ENCODE measurements at regions not wholly inside any gene's neighbourhood (a gene's known extent, or its start where the extent isn't known, plus 50 kb on each side); places are given as distances from the start of the nearest gene placed in this dataset.

DNA sequence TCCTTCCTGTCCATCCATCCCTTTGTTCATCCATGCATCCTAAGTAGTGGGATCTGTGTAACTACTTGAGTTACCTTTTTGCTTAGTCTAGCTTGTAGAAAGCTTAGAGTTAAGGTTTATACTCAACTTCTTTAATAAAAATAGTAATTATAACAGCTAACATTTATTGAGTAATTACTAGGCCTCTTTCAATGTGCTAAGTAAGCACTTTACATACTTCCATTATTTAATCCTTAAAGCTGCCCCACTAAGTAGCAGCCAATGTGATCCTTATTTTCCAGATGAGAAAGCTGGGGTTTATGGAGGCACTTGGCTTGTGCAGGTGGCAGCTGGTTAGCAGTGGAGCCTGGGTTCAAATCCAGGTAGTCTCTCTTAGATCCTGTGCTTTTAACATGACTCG is 182.9 kb downstream of the FGF9 start:
- H3K9me2 ChIP-seq (ENCODE audit: insufficient read depth): no peaks in the 10 kb centered on the region
- ATAC-seq: no peak
- H3K79me2 ChIP-seq (replicated peaks; ENCODE audit: insufficient read depth): no peaks in the 10 kb centered on the region
- no peak overlapping the region for H3K27ac ChIP-seq (ENCODE audit: low read depth)
- TF ChIP-seq EZH2 (IDR thresholded peaks at IDR 0.05; ENCODE audit: low read depth, unreplicated experiment): no peak
- TF ChIP-seq, protein P1, sequence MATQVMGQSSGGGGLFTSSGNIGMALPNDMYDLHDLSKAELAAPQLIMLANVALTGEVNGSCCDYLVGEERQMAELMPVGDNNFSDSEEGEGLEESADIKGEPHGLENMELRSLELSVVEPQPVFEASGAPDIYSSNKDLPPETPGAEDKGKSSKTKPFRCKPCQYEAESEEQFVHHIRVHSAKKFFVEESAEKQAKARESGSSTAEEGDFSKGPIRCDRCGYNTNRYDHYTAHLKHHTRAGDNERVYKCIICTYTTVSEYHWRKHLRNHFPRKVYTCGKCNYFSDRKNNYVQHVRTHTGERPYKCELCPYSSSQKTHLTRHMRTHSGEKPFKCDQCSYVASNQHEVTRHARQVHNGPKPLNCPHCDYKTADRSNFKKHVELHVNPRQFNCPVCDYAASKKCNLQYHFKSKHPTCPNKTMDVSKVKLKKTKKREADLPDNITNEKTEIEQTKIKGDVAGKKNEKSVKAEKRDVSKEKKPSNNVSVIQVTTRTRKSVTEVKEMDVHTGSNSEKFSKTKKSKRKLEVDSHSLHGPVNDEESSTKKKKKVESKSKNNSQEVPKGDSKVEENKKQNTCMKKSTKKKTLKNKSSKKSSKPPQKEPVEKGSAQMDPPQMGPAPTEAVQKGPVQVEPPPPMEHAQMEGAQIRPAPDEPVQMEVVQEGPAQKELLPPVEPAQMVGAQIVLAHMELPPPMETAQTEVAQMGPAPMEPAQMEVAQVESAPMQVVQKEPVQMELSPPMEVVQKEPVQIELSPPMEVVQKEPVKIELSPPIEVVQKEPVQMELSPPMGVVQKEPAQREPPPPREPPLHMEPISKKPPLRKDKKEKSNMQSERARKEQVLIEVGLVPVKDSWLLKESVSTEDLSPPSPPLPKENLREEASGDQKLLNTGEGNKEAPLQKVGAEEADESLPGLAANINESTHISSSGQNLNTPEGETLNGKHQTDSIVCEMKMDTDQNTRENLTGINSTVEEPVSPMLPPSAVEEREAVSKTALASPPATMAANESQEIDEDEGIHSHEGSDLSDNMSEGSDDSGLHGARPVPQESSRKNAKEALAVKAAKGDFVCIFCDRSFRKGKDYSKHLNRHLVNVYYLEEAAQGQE (IDR thresholded peaks at IDR 0.05; ENCODE audit: unreplicated experiment): no peak
- no peak for TF ChIP-seq NANOG (IDR thresholded peaks at IDR 0.05; ENCODE audit: borderline replicate concordance)
- no peak for TF ChIP-seq ZNF331 (CRISPR knock-in tag; IDR thresholded peaks at IDR 0.05; ENCODE audit: low read depth)
- no peak for TF ChIP-seq ZNF114 (CRISPR knock-in tag; IDR thresholded peaks at IDR 0.05)
- no peak for TF ChIP-seq POLR2AphosphoS5 (IDR thresholded peaks at IDR 0.05; ENCODE audit: low read depth)
- TF ChIP-seq, protein P2, sequence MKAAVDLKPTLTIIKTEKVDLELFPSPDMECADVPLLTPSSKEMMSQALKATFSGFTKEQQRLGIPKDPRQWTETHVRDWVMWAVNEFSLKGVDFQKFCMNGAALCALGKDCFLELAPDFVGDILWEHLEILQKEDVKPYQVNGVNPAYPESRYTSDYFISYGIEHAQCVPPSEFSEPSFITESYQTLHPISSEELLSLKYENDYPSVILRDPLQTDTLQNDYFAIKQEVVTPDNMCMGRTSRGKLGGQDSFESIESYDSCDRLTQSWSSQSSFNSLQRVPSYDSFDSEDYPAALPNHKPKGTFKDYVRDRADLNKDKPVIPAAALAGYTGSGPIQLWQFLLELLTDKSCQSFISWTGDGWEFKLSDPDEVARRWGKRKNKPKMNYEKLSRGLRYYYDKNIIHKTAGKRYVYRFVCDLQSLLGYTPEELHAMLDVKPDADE (IDR thresholded peaks at IDR 0.05): no peak
- TF ChIP-seq, protein P3, sequence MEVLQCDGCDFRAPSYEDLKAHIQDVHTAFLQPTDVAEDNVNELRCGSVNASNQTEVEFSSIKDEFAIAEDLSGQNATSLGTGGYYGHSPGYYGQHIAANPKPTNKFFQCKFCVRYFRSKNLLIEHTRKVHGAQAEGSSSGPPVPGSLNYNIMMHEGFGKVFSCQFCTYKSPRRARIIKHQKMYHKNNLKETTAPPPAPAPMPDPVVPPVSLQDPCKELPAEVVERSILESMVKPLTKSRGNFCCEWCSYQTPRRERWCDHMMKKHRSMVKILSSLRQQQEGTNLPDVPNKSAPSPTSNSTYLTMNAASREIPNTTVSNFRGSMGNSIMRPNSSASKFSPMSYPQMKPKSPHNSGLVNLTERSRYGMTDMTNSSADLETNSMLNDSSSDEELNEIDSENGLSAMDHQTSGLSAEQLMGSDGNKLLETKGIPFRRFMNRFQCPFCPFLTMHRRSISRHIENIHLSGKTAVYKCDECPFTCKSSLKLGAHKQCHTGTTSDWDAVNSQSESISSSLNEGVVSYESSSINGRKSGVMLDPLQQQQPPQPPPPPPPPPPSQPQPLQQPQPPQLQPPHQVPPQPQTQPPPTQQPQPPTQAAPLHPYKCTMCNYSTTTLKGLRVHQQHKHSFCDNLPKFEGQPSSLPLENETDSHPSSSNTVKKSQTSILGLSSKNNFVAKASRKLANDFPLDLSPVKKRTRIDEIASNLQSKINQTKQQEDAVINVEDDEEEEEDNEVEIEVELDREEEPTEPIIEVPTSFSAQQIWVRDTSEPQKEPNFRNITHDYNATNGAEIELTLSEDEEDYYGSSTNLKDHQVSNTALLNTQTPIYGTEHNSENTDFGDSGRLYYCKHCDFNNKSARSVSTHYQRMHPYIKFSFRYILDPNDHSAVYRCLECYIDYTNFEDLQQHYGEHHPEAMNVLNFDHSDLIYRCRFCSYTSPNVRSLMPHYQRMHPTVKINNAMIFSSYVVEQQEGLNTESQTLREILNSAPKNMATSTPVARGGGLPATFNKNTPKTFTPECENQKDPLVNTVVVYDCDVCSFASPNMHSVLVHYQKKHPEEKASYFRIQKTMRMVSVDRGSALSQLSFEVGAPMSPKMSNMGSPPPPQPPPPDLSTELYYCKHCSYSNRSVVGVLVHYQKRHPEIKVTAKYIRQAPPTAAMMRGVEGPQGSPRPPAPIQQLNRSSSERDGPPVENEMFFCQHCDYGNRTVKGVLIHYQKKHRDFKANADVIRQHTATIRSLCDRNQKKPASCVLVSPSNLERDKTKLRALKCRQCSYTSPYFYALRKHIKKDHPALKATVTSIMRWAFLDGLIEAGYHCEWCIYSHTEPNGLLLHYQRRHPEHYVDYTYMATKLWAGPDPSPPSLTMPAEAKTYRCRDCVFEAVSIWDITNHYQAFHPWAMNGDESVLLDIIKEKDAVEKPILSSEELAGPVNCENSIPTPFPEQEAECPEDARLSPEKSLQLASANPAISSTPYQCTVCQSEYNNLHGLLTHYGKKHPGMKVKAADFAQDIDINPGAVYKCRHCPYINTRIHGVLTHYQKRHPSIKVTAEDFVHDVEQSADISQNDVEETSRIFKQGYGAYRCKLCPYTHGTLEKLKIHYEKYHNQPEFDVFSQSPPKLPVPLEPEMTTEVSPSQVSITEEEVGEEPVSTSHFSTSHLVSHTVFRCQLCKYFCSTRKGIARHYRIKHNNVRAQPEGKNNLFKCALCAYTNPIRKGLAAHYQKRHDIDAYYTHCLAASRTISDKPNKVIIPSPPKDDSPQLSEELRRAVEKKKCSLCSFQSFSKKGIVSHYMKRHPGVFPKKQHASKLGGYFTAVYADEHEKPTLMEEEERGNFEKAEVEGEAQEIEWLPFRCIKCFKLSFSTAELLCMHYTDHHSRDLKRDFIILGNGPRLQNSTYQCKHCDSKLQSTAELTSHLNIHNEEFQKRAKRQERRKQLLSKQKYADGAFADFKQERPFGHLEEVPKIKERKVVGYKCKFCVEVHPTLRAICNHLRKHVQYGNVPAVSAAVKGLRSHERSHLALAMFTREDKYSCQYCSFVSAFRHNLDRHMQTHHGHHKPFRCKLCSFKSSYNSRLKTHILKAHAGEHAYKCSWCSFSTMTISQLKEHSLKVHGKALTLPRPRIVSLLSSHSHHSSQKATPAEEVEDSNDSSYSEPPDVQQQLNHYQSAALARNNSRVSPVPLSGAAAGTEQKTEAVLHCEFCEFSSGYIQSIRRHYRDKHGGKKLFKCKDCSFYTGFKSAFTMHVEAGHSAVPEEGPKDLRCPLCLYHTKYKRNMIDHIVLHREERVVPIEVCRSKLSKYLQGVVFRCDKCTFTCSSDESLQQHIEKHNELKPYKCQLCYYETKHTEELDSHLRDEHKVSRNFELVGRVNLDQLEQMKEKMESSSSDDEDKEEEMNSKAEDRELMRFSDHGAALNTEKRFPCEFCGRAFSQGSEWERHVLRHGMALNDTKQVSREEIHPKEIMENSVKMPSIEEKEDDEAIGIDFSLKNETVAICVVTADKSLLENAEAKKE (CRISPR knock-in tag; IDR thresholded peaks at IDR 0.05): no peak
- TF ChIP-seq CREB1 (CRISPR knock-in tag; IDR thresholded peaks at IDR 0.05; ENCODE audit: low read depth): no peak
- TF ChIP-seq EZH2phosphoT487 (IDR thresholded peaks at IDR 0.05; ENCODE audit: unreplicated experiment): no peak
- no peak for TF ChIP-seq JUNB (IDR thresholded peaks at IDR 0.05; ENCODE audit: unreplicated experiment)
- no peak for TF ChIP-seq STAT1 (IDR thresholded peaks at IDR 0.05; ENCODE audit: unreplicated experiment)
- TF ChIP-seq, protein P4, sequence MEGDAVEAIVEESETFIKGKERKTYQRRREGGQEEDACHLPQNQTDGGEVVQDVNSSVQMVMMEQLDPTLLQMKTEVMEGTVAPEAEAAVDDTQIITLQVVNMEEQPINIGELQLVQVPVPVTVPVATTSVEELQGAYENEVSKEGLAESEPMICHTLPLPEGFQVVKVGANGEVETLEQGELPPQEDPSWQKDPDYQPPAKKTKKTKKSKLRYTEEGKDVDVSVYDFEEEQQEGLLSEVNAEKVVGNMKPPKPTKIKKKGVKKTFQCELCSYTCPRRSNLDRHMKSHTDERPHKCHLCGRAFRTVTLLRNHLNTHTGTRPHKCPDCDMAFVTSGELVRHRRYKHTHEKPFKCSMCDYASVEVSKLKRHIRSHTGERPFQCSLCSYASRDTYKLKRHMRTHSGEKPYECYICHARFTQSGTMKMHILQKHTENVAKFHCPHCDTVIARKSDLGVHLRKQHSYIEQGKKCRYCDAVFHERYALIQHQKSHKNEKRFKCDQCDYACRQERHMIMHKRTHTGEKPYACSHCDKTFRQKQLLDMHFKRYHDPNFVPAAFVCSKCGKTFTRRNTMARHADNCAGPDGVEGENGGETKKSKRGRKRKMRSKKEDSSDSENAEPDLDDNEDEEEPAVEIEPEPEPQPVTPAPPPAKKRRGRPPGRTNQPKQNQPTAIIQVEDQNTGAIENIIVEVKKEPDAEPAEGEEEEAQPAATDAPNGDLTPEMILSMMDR (conservative IDR thresholded peaks at IDR 0.05; ENCODE audit: low read depth in 2 of 2): no peak
- H3K4me3 ChIP-seq: no peak overlapping the region
- no peak for DNase-seq (ENCODE audit: low spot score)
- H3K4me1 ChIP-seq (ENCODE audit: insufficient read depth): 0 out of 2 replicates have a peak, but pooled peaks cover 4% of the 10 kb centered on the region
- no peaks in the 10 kb centered on the region for H3K27me3 ChIP-seq (ENCODE audit: insufficient read depth)
- H3K27me3 Mint-ChIP-seq (ENCODE audit: insufficient read depth, low read depth, poor library complexity): no peaks in the 10 kb centered on the region
- H2AFZ ChIP-seq: no peak overlapping the region
- H3K36me3 Mint-ChIP-seq (ENCODE audit: low read depth): no peaks in the 10 kb centered on the region
- no peaks in the 10 kb centered on the region for H4K20me1 ChIP-seq (replicated peaks; ENCODE audit: insufficient read depth)
- H3F3A ChIP-seq (replicated peaks; ENCODE audit: low read depth): no peaks in the 10 kb centered on the region
- no peaks in the 10 kb centered on the region for H3K4me1 Mint-ChIP-seq
- H3K4me3 Mint-ChIP-seq: no peak overlapping the region
- H3K4me2 ChIP-seq: no peak overlapping the region
- H3K9me3 Mint-ChIP-seq: peaks cover 6% of the 10 kb centered on the region; the same call in 1 of the 3 replicates
- no peak overlapping the region for H3K27ac Mint-ChIP-seq
- no peaks in the 10 kb centered on the region for H3K36me3 ChIP-seq (ENCODE audit: insufficient read depth)

Data from GM23338 (cell line).